CD4-positive, alpha-beta T cell (primary cell): ENCODE measurements at regions not wholly inside any gene's neighbourhood (a gene's known extent, or its start where the extent isn't known, plus 50 kb on each side); places are given as distances from the start of the nearest gene placed in this dataset.

ENCODE experiments used
- ATAC-seq: fragments of 200-7000 bp; cut with Tn5 transposase; one replicate; pipeline ENCODE4 v1.10.0; 2022; ENCODE audit warnings: mild to moderate bottlenecking; ENCODE audit not compliant: poor library complexity
- CTCF ChIA-PET: fragments of 350-600 bp; sonication (Branson Sonifier 250); formaldehyde crosslinking; loops from one replicate; lab custom pipeline; 2021; ENCODE audit warnings: antibody characterized with exemption, inconsistent platforms; lab: Charles Lee
- POLR2A ChIA-PET: fragments of 350-600 bp; sonication (Branson Sonifier 250); formaldehyde crosslinking; loops from one replicate; lab custom pipeline; 2021; ENCODE audit warnings: antibody characterized with exemption, inconsistent platforms; lab: Charles Lee
- DNase-seq, 14 experiments: peaks; one replicate each; pipeline ENCODE4 v3.0.0-alpha.2; 2013 to 2020; ENCODE audit warnings: mixed read lengths in 2 of 14
- H3K27ac ChIP-seq, 2 donors: one replicate each; pipeline versions ENCODE4 v1.5.1 to v1.7.0; 2013; ENCODE audit warnings: low read length in 2 of 2, low read depth in 1 of 2, mild to moderate bottlenecking in 1 of 2
- H3K27me3 ChIP-seq, 2 experiments: 1 replicate in 1 of 2; 2 replicates in 1 of 2; pipeline versions ENCODE4 v1.6.1 to v1.7.0; 2013; ENCODE audit warnings: low read length in 2 of 2, control low read depth in 1 of 2, mild to moderate bottlenecking in 1 of 2, moderate library complexity in 1 of 2; ENCODE audit not compliant: insufficient read depth in 2 of 2, control insufficient read depth in 1 of 2
- H3K36me3 ChIP-seq: one replicate; pipeline ENCODE4 v1.6.1; 2013; ENCODE audit warnings: low read length, control low read depth; ENCODE audit not compliant: insufficient read depth
- H3K4me1 ChIP-seq: one replicate; pipeline ENCODE4 v1.6.1; 2013; ENCODE audit warnings: low read length, control low read depth; ENCODE audit not compliant: insufficient read depth
- H3K4me3 ChIP-seq: one replicate; pipeline ENCODE4 v1.5.1; 2013; ENCODE audit warnings: mild to moderate bottlenecking, low read length, moderate library complexity
- H3K9me3 ChIP-seq, 2 experiments: 1 replicate in 1 of 2; 2 replicates in 1 of 2; pipeline versions ENCODE4 v1.6.1 to v1.7.0; 2013; ENCODE audit warnings: low read length in 2 of 2, mild to moderate bottlenecking in 2 of 2, control low read depth in 1 of 2, moderate library complexity in 1 of 2; ENCODE audit not compliant: control insufficient read depth in 1 of 2, insufficient read depth in 1 of 2
- H3K27ac Mint-ChIP-seq: one replicate; pipeline ENCODE4 v1.8.0; 2020; ENCODE audit warnings: mixed read lengths
- H3K27me3 Mint-ChIP-seq: one replicate; pipeline ENCODE4 v1.8.0; 2021; ENCODE audit warnings: mixed read lengths
- H3K36me3 Mint-ChIP-seq: one replicate; pipeline ENCODE4 v1.8.0; 2021; ENCODE audit warnings: low read depth, mixed read lengths
- H3K4me1 Mint-ChIP-seq: one replicate; pipeline ENCODE4 v1.8.0; 2021; ENCODE audit warnings: low read depth, mixed read lengths
- H3K4me3 Mint-ChIP-seq: one replicate; pipeline ENCODE4 v1.8.0; 2020; ENCODE audit warnings: mild to moderate bottlenecking, mixed read lengths
- H3K9me3 Mint-ChIP-seq: one replicate; pipeline ENCODE4 v1.8.0; 2020; ENCODE audit warnings: mixed read lengths
- intact Hi-C, 2 experiments: fragments of 100-400 bp; cut with DNase I in 1 of 2; cut with micrococcal nuclease in 1 of 2; formaldehyde crosslinking; loops; one replicate each; pipeline versions ENCODE4 v1.15.1 to v1.9.0; 2023 to 2025; cut with DNase I, micrococcal nuclease
- TF ChIP-seq, protein P1 (sequence below): fragments of 200-600 bp; IDR thresholded peaks from one replicate; pipeline ENCODE4 v1.8.0; 2022; ENCODE audit warnings: antibody characterized with exemption, mild to moderate bottlenecking

GRCh38 chr6:6722195-6722594, 133.7 kb downstream of the LY86 start:
- intact Hi-C loops: loop anchor here (5.0 to 10.0 kb wide), 3 partner anchors 383 to 1500 kb away; partner anchors contain the start of gene RREB1 (in 1 of the 2)
- TF ChIP-seq, protein P1, sequence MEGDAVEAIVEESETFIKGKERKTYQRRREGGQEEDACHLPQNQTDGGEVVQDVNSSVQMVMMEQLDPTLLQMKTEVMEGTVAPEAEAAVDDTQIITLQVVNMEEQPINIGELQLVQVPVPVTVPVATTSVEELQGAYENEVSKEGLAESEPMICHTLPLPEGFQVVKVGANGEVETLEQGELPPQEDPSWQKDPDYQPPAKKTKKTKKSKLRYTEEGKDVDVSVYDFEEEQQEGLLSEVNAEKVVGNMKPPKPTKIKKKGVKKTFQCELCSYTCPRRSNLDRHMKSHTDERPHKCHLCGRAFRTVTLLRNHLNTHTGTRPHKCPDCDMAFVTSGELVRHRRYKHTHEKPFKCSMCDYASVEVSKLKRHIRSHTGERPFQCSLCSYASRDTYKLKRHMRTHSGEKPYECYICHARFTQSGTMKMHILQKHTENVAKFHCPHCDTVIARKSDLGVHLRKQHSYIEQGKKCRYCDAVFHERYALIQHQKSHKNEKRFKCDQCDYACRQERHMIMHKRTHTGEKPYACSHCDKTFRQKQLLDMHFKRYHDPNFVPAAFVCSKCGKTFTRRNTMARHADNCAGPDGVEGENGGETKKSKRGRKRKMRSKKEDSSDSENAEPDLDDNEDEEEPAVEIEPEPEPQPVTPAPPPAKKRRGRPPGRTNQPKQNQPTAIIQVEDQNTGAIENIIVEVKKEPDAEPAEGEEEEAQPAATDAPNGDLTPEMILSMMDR: no peak
- no peak overlapping the region for H3K27ac ChIP-seq
- no peak overlapping the region for H3K4me3 Mint-ChIP-seq
- H3K27me3 ChIP-seq: peaks cover 0 to 5% of the 10 kb centered on the region in 2 experiments
- DNase-seq (no peak), ATAC-seq (no peak)
- H3K9me3 Mint-ChIP-seq: no peaks in the 10 kb centered on the region
- no peaks in the 10 kb centered on the region for H3K36me3 Mint-ChIP-seq
- H3K27me3 Mint-ChIP-seq: no peaks in the 10 kb centered on the region
- H3K4me1 ChIP-seq: peaks cover 15% of the 10 kb centered on the region
- POLR2A ChIA-PET: no interaction called here
- H3K4me3 ChIP-seq: no peak overlapping the region
- no peaks in the 10 kb centered on the region for H3K36me3 ChIP-seq
- no peaks in the 10 kb centered on the region for H3K9me3 ChIP-seq
- CTCF ChIA-PET: interaction anchor here (0.7 to 1.5 kb wide), 2 partner anchors 165 to 497 kb away, joined by 3 to 4 read pairs; no protein-coding TSS in a partner anchor
- peaks cover 15% of the 10 kb centered on the region for H3K4me1 Mint-ChIP-seq
- no peak overlapping the region for H3K27ac Mint-ChIP-seq

GRCh38 chr6:6723361-6723760, 134.8 kb downstream of the LY86 start:
- ChIA-PET POLR2A (no interaction called here), CTCF (interaction anchor here (0.7 kb wide), 1 partner anchor 363 kb away, joined by 3 read pairs; no protein-coding TSS in a partner anchor)
- H3K27me3 Mint-ChIP-seq: no peaks in the 10 kb centered on the region
- H3K4me1 ChIP-seq: peaks cover 15% of the 10 kb centered on the region
- intact Hi-C loops: loop anchor here (5.0 to 10.0 kb wide), 3 partner anchors 381 to 1499 kb away; partner anchors contain the start of gene RREB1 (in 1 of the 2)
- no peak overlapping the region for H3K27ac Mint-ChIP-seq
- ATAC-seq: no peak
- no peak overlapping the region for H3K4me3 Mint-ChIP-seq
- H3K4me1 Mint-ChIP-seq: peaks cover 10% of the 10 kb centered on the region
- no peaks in the 10 kb centered on the region for H3K36me3 ChIP-seq
- H3K4me3 ChIP-seq: no peak overlapping the region
- no peaks in the 10 kb centered on the region for H3K9me3 ChIP-seq
- H3K9me3 Mint-ChIP-seq: no peaks in the 10 kb centered on the region
- no peak for DNase-seq
- H3K36me3 Mint-ChIP-seq: no peaks in the 10 kb centered on the region
- TF ChIP-seq, protein P1: no peak
- H3K27me3 ChIP-seq: peaks cover 0 to 5% of the 10 kb centered on the region in 2 experiments
- no peak overlapping the region for H3K27ac ChIP-seq

GRCh38 chr6:6723921-6724538, 135.5 kb downstream of the LY86 start:
- Mint-ChIP-seq H3K4me1 (peaks cover 10% of the 10 kb centered on the region), H3K36me3 (no peaks in the 10 kb centered on the region), H3K4me3 (no peak overlapping the region), H3K27me3 (no peaks in the 10 kb centered on the region), H3K27ac (peak overlapping the region; percentile 21), H3K9me3 (no peaks in the 10 kb centered on the region)
- intact Hi-C loops: loop anchor here (1.0 to 10.0 kb wide), 7 partner anchors 47 to 1498 kb away; partner anchors contain the start of gene RREB1 (in 1 of the 2)
- H3K27me3 ChIP-seq: peaks cover 0 to 4% of the 10 kb centered on the region in 2 experiments
- H3K9me3 ChIP-seq: no peaks in the 10 kb centered on the region
- DNase-seq (peak in 2 of 14 experiments; percentile 30 to 36), ATAC-seq (peak; percentile 7)
- TF ChIP-seq, protein P1: no peak
- H3K4me1 ChIP-seq: peaks cover 15% of the 10 kb centered on the region
- H3K4me3 ChIP-seq: no peak overlapping the region
- POLR2A ChIA-PET: no interaction called here
- CTCF ChIA-PET: interaction anchor here (0.7 to 1.2 kb wide), 3 partner anchors 47 to 382 kb away, joined by 3 to 4 read pairs (median 3); no protein-coding TSS in a partner anchor
- no peak overlapping the region for H3K27ac ChIP-seq
- H3K36me3 ChIP-seq: no peaks in the 10 kb centered on the region
